Sigmoid colon (tissue), 4 donors: ENCODE measurements at regions not wholly inside any gene's neighbourhood (a gene's known extent, or its start where the extent isn't known, plus 50 kb on each side); places are given as distances from the start of the nearest gene placed in this dataset.

Source experiments
- CTCF ChIP-seq, 4 experiments: fragments of 450-650 bp in 3 of 4; fragments of 200-600 bp in 1 of 4; IDR thresholded peaks; one replicate each; pipeline ENCODE4 v1.5.1; 2016 to 2019; ENCODE audit warnings: antibody characterized with exemption in 4 of 4, mild to moderate bottlenecking in 3 of 4, moderate library complexity in 2 of 4
- EP300 ChIP-seq, 4 donors: sonication (generic); formaldehyde crosslinking; IDR thresholded peaks; one replicate each; pipeline ENCODE4 v1.6.1; 2017; ENCODE audit warnings: antibody characterized with exemption in 4 of 4
- POLR2A ChIP-seq, 2 donors: fragments of 450-650 bp; IDR thresholded peaks; one replicate each; pipeline ENCODE4 v1.6.1; 2016; ENCODE audit warnings: antibody characterized with exemption in 2 of 2, mild to moderate bottlenecking in 2 of 2, moderate library complexity in 2 of 2
- POLR2AphosphoS5 ChIP-seq, 4 donors: sonication (generic); formaldehyde crosslinking; IDR thresholded peaks; one replicate each; pipeline ENCODE4 v1.6.1; 2017; ENCODE audit warnings: antibody characterized with exemption in 4 of 4

- TF ChIP-seq CTCF (IDR thresholded peaks at IDR 0.05) (no peak), POLR2A (IDR thresholded peaks at IDR 0.05) (no peak), EP300 (IDR thresholded peaks at IDR 0.05) (no peak), POLR2AphosphoS5 (IDR thresholded peaks at IDR 0.05) (no peak)
Measured at GRCh38 chr4:26032142-26032541, 118.1 kb downstream of the SMIM20 start.
